HCT116 (cell line): ENCODE measurements at regions not wholly inside any gene's neighbourhood (a gene's known extent, or its start where the extent isn't known, plus 50 kb on each side); places are given as distances from the start of the nearest gene placed in this dataset.

ENCODE experiments used
- ATAC-seq: fragments of 200-7000 bp; cut with Tn5 transposase; 2 replicates; pipeline ENCODE4 v1.9.1; 2020; ENCODE audit warnings: mild to moderate bottlenecking, moderate library complexity
- BruUV-seq: library from RNA; stranded (reverse); fragments of 400-500 nt; replicated peaks from 2 replicates; lab custom pipeline; 2021; lab: Mats Ljungman, UMichigan
- CTCF ChIA-PET: fragments of 300-600 bp; sonication (Branson Sonifier 250); formaldehyde crosslinking; loops from one replicate; lab custom pipeline; 2021; ENCODE audit warnings: antibody characterized with exemption; lab: Charles Lee
- POLR2A ChIA-PET: fragments of 300-600, 350-600 bp; sonication (Branson Sonifier 250); formaldehyde crosslinking; loops from one replicate; lab custom pipeline; 2021; ENCODE audit warnings: antibody characterized with exemption; lab: Charles Lee
- RAD21 ChIA-PET, 2 experiments: fragments of 300-600 bp; sonication (Branson Sonifier 250); formaldehyde crosslinking; loops; one replicate each; lab custom pipeline; 2023; ENCODE audit warnings: low total read pairs in 2 of 2; ENCODE audit not compliant: uncharacterized antibody in 2 of 2, unreplicated experiment in 2 of 2, low non-redundant PET in 1 of 2; lab: Charles Lee
- DNase-seq: peaks from one replicate; pipeline ENCODE4 v3.0.0-alpha.2; 2010; ENCODE audit warnings: low read depth, low spot score
- H2AFZ ChIP-seq: fragments of 200-600 bp; shearing (Covaris generic), sonication (generic); 2 replicates; pipeline ENCODE4 v1.6.1; 2017; ENCODE audit warnings: low read depth, mixed run types, mixed read lengths, antibody characterized with exemption, low read length; ENCODE audit not compliant: poor library complexity, severe bottlenecking
- H3K27ac ChIP-seq: 2 replicates; pipeline ENCODE4 v1.5.1; 2012; ENCODE audit warnings: low read depth, low read length
- H3K27me3 ChIP-seq: fragments of 200-600 bp; sonication (generic); 2 replicates; pipeline ENCODE4 v1.6.1; 2016; ENCODE audit warnings: mixed run types, low read length, mixed read lengths; ENCODE audit not compliant: insufficient read depth
- H3K36me3 ChIP-seq, 2 experiments: fragments of 200-500 bp in 1 of 2; fragments of 200-600 bp in 1 of 2; sonication (Bioruptor generic) in 1 of 2; sonication (generic) in 1 of 2; 2 replicates each; pipeline versions ENCODE4 v1.5.1 to v1.6.1; 2014 to 2016; ENCODE audit warnings: low read length in 2 of 2, inconsistent platforms in 1 of 2, mixed read lengths in 1 of 2, mixed run types in 1 of 2; ENCODE audit not compliant: insufficient read depth in 2 of 2, control insufficient read depth in 1 of 2
- H3K4me1 ChIP-seq, 2 experiments: fragments of 200-600 bp in 1 of 2; sonication (generic) in 1 of 2; 2 replicates each; pipeline versions ENCODE4 v1.5.1 to v1.6.1; 2012 to 2017; ENCODE audit warnings: low read length in 2 of 2, inconsistent platforms in 1 of 2, mild to moderate bottlenecking in 1 of 2, mixed read lengths in 1 of 2, mixed run types in 1 of 2, moderate library complexity in 1 of 2; ENCODE audit not compliant: insufficient read depth in 2 of 2, control insufficient read depth in 1 of 2
- H3K4me2 ChIP-seq: fragments of 200-600 bp; sonication (generic); 2 replicates; pipeline ENCODE4 v1.6.1; 2017; ENCODE audit warnings: mixed run types, low read length, mixed read lengths
- H3K4me3 ChIP-seq, 2 experiments: fragments of 200-600 bp in 1 of 2; sonication (generic) in 1 of 2; replicated peaks in 1 of 2; 2 replicates each; pipeline ENCODE4 v1.5.1; 2011 to 2016; ENCODE audit warnings: low read length in 2 of 2, control low read depth in 1 of 2, low read depth in 1 of 2, mild to moderate bottlenecking in 1 of 2, mixed read lengths in 1 of 2, mixed run types in 1 of 2
- H3K79me2 ChIP-seq: fragments of 200-600 bp; sonication (generic); 2 replicates; pipeline ENCODE4 v1.6.1; 2017; ENCODE audit warnings: mild to moderate bottlenecking, mixed run types, low read length, moderate library complexity, mixed read lengths; ENCODE audit not compliant: insufficient read depth
- H3K9ac ChIP-seq: fragments of 200-600 bp; sonication (generic); 2 replicates; pipeline ENCODE4 v1.6.1; 2016; ENCODE audit warnings: low read length, mixed read lengths
- H3K9me2 ChIP-seq: fragments of 200-600 bp; sonication (generic), shearing (Covaris generic); 2 replicates; pipeline ENCODE4 v1.6.1; 2017; ENCODE audit warnings: mixed run types, mild to moderate bottlenecking, moderate library complexity; ENCODE audit not compliant: insufficient read depth
- H3K9me3 ChIP-seq, 2 experiments: fragments of 200-500 bp in 1 of 2; fragments of 200-600 bp in 1 of 2; sonication (Bioruptor generic) in 1 of 2; sonication (generic) in 1 of 2; 2 replicates each; pipeline ENCODE4 v1.6.1; 2014 to 2017; ENCODE audit warnings: low read length in 2 of 2, mixed read lengths in 2 of 2, inconsistent platforms in 1 of 2, low read depth in 1 of 2, mild to moderate bottlenecking in 1 of 2, mixed run types in 1 of 2, moderate library complexity in 1 of 2; ENCODE audit not compliant: control insufficient read depth in 1 of 2, insufficient read depth in 1 of 2
- H4K20me1 ChIP-seq: fragments of 200-600 bp; sonication (generic), shearing (Covaris generic); 2 replicates; pipeline ENCODE4 v1.6.1; 2017; ENCODE audit warnings: mixed run types, mild to moderate bottlenecking, moderate library complexity; ENCODE audit not compliant: insufficient read depth
- ATF3 ChIP-seq: IDR thresholded peaks from 2 replicates; pipeline ENCODE4 v1.6.1; 2012
- CBX3 ChIP-seq: IDR thresholded peaks from 2 replicates; pipeline ENCODE4 v1.6.1; 2012; ENCODE audit warnings: low read depth
- EZH2phosphoT487 ChIP-seq: fragments of 200-600 bp; IDR thresholded peaks from 2 replicates; pipeline ENCODE4 v1.6.1; 2018; ENCODE audit warnings: antibody characterized with exemption, borderline replicate concordance
- FOSL1 ChIP-seq: IDR thresholded peaks from 2 replicates; pipeline ENCODE4 v1.6.1; 2012; ENCODE audit warnings: low read depth
- JUND ChIP-seq: IDR thresholded peaks from 2 replicates; pipeline ENCODE4 v1.6.1; 2012
- MAX ChIP-seq: IDR thresholded peaks from 2 replicates; pipeline ENCODE4 v1.6.1; 2012
- POLR2A ChIP-seq: IDR thresholded peaks from 2 replicates; pipeline ENCODE4 v1.7.0; 2011; ENCODE audit warnings: borderline replicate concordance; ENCODE audit not compliant: insufficient read depth, insufficient read length; ENCODE audit errors: extremely low read depth
- POLR2AphosphoS5 ChIP-seq: IDR thresholded peaks from 2 replicates; pipeline ENCODE4 v1.6.1; 2011; ENCODE audit warnings: mild to moderate bottlenecking, low read depth, low read length, moderate library complexity
- RAD21 ChIP-seq: IDR thresholded peaks from 2 replicates; pipeline ENCODE4 v1.6.1; 2012; ENCODE audit warnings: low read depth, mild to moderate bottlenecking
- REST ChIP-seq: IDR thresholded peaks from 2 replicates; pipeline ENCODE4 v1.6.1; 2012; ENCODE audit warnings: low read depth
- SIN3A ChIP-seq: IDR thresholded peaks from 2 replicates; pipeline ENCODE4 v1.6.1; 2012; ENCODE audit warnings: low read depth
- SP1 ChIP-seq: IDR thresholded peaks from 2 replicates; pipeline ENCODE4 v1.6.1; 2012; ENCODE audit warnings: low read depth
- ZFX ChIP-seq: fragments of 450-650 bp; IDR thresholded peaks from 2 replicates; pipeline ENCODE4 v1.6.1; 2017
- intact Hi-C: fragments of 100-400 bp; cut with micrococcal nuclease; formaldehyde crosslinking; loops from 2 replicates; pipeline ENCODE4 v1.10.0; 2022

GRCh38 chr4:18894928-18895327 lies 873.4 kb upstream of the LCORL start:
- Histone ChIP-seq H3K27ac (no peak overlapping the region), H3K9ac (no peak overlapping the region), H2AFZ (no peak overlapping the region), H3K36me3 (no peaks in the 10 kb centered on the region), H3K9me3 (no peaks in the 10 kb centered on the region; a peak in 1 of 4 replicates), H4K20me1 (no peaks in the 10 kb centered on the region), H3K9me2 (no peaks in the 10 kb centered on the region), H3K4me1 (no peaks in the 10 kb centered on the region), H3K4me2 (no peak overlapping the region), H3K27me3 (no peaks in the 10 kb centered on the region), H3K79me2 (no peaks in the 10 kb centered on the region), H3K4me3 (no peak overlapping the region)
- ChIA-PET POLR2A (no interaction called here), RAD21 (no interaction called here), CTCF (no interaction called here)
- intact Hi-C loops, result no loop called here
- BruUV-seq, result no TSS peak
- no peak for ATAC-seq
- no peak for TF ChIP-seq JUND
- no peak for TF ChIP-seq POLR2A
- no peak for TF ChIP-seq EZH2phosphoT487
- TF ChIP-seq POLR2AphosphoS5, result no peak
- TF ChIP-seq ATF3, result no peak
- TF ChIP-seq SIN3A, result no peak
- no peak for TF ChIP-seq FOSL1
- TF ChIP-seq ZFX, result no peak
- TF ChIP-seq REST, result no peak
- TF ChIP-seq MAX, result no peak
- no peak for TF ChIP-seq CBX3
- no peak for TF ChIP-seq RAD21
- no peak for TF ChIP-seq SP1
- no peak for DNase-seq
